IMR-90 (cell line): ENCODE measurements at regions not wholly inside any gene's neighbourhood (a gene's known extent, or its start where the extent isn't known, plus 50 kb on each side); places are given as distances from the start of the nearest gene placed in this dataset.

Source experiments
- ATAC-seq: fragments of 200-7000 bp; cut with Tn5 transposase; 2 replicates; pipeline ENCODE4 v1.9.1; 2020; ENCODE audit warnings: low read depth, mild to moderate bottlenecking, moderate library complexity
- BruUV-seq: library from RNA; stranded (reverse); fragments of 400-500 nt; replicated peaks from 2 replicates; lab custom pipeline; 2021; lab: Mats Ljungman, UMichigan
- CTCF ChIA-PET: fragments of 300-600 bp; formaldehyde crosslinking; extraction: SDS; loops from one replicate; lab custom pipeline; 2021; ENCODE audit warnings: antibody characterized with exemption; lab: Yijun Ruan, JAX
- POLR2A ChIA-PET: fragments of 300-600 bp; sonication (Branson Sonifier 250); formaldehyde crosslinking; loops from one replicate; lab custom pipeline; 2022; ENCODE audit warnings: antibody characterized with exemption; ENCODE audit not compliant: unreplicated experiment; lab: Charles Lee
- DNase-seq: peaks from one replicate; pipeline ENCODE4 v3.0.0; 2013
- H2AFZ ChIP-seq: replicated peaks from 2 replicates; pipeline ENCODE3; 2013; ENCODE audit warnings: low read length, mild to moderate bottlenecking; ENCODE audit not compliant: poor library complexity
- H2AK5ac ChIP-seq: 2 replicates; pipeline ENCODE4 v1.6.1; 2013; ENCODE audit warnings: low read depth, low read length, inconsistent platforms
- H2AK9ac ChIP-seq: replicated peaks from 2 replicates; pipeline ENCODE3; 2013; ENCODE audit warnings: mild to moderate bottlenecking, low read depth, low read length, moderate library complexity; ENCODE audit not compliant: poor library complexity
- H2BK120ac ChIP-seq: 2 replicates; pipeline ENCODE4 v1.6.1; 2013; ENCODE audit warnings: low read depth, low read length, inconsistent platforms
- H2BK15ac ChIP-seq: 3 replicates; pipeline ENCODE4 v1.6.1; 2013; ENCODE audit warnings: low read depth, low read length, inconsistent platforms
- H2BK20ac ChIP-seq: 2 replicates; pipeline ENCODE4 v1.6.1; 2013; ENCODE audit warnings: low read depth, mild to moderate bottlenecking, inconsistent platforms, low read length, moderate library complexity
- H2BK5ac ChIP-seq: 2 replicates; pipeline ENCODE4 v1.6.1; 2013; ENCODE audit warnings: mild to moderate bottlenecking, low read depth, low read length, inconsistent platforms; ENCODE audit not compliant: poor library complexity, severe bottlenecking
- H3K14ac ChIP-seq: replicated peaks from 2 replicates; pipeline ENCODE4 v1.6.1; 2013; ENCODE audit warnings: low read depth, low read length, inconsistent platforms
- H3K18ac ChIP-seq: 2 replicates; pipeline ENCODE4 v1.6.1; 2013; ENCODE audit warnings: low read depth, low read length, control low read depth
- H3K23ac ChIP-seq: 2 replicates; pipeline ENCODE4 v1.6.1; 2013; ENCODE audit warnings: low read depth, low read length, inconsistent platforms
- H3K27ac ChIP-seq: 2 replicates; pipeline ENCODE4 v1.5.1; 2013; ENCODE audit warnings: mild to moderate bottlenecking, control low read depth, low read length; ENCODE audit not compliant: insufficient read depth
- H3K27me3 ChIP-seq: 2 replicates; pipeline ENCODE4 v1.6.1; 2013; ENCODE audit warnings: low read length; ENCODE audit not compliant: control insufficient read depth, insufficient read depth
- H3K36me3 ChIP-seq: 2 replicates; pipeline ENCODE4 v1.6.1; 2013; ENCODE audit warnings: low read length, mixed read lengths; ENCODE audit not compliant: control insufficient read depth, insufficient read depth
- H3K4ac ChIP-seq: 2 replicates; pipeline ENCODE4 v1.6.1; 2013; ENCODE audit warnings: low read depth, low read length, inconsistent platforms
- H3K4me1 ChIP-seq: 2 replicates; pipeline ENCODE4 v1.6.1; 2013; ENCODE audit warnings: low read length, mixed read lengths; ENCODE audit not compliant: control insufficient read depth, insufficient read depth
- H3K4me2 ChIP-seq: 2 replicates; pipeline ENCODE4 v1.6.1; 2013; ENCODE audit warnings: low read depth, mild to moderate bottlenecking, control low read depth, low read length, moderate library complexity
- H3K4me3 ChIP-seq: 2 replicates; pipeline ENCODE4 v1.5.1; 2013; ENCODE audit warnings: low read depth, mild to moderate bottlenecking, control low read depth, low read length, moderate library complexity; ENCODE audit not compliant: insufficient read depth
- H3K56ac ChIP-seq: 2 replicates; pipeline ENCODE4 v1.6.1; 2013; ENCODE audit warnings: low read length, inconsistent platforms; ENCODE audit not compliant: insufficient read depth; ENCODE audit errors: extremely low read depth
- H3K79me1 ChIP-seq, 2 experiments: 2 replicates each; pipeline ENCODE4 v1.6.1; 2013; ENCODE audit warnings: low read length in 2 of 2, inconsistent platforms in 1 of 2, low read depth in 1 of 2
- H3K9ac ChIP-seq: 2 replicates; pipeline ENCODE4 v1.6.1; 2013; ENCODE audit warnings: low read depth, low read length, control low read depth
- H3K9me1 ChIP-seq: 2 replicates; pipeline ENCODE4 v1.6.1; 2013; ENCODE audit warnings: low read length, inconsistent platforms; ENCODE audit not compliant: insufficient read depth
- H3K9me3 ChIP-seq: 2 replicates; pipeline ENCODE4 v1.6.1; 2013; ENCODE audit warnings: low read length; ENCODE audit not compliant: control insufficient read depth, insufficient read depth
- H4K20me1 ChIP-seq: 2 replicates; pipeline ENCODE4 v1.6.1; 2013; ENCODE audit warnings: low read length, inconsistent platforms; ENCODE audit not compliant: insufficient read depth
- H4K5ac ChIP-seq: 2 replicates; pipeline ENCODE4 v1.6.1; 2013; ENCODE audit warnings: mild to moderate bottlenecking, low read depth, low read length, control low read depth
- H4K8ac ChIP-seq, 2 experiments: 2 replicates each; pipeline ENCODE4 v1.6.1; 2013; ENCODE audit warnings: low read depth in 2 of 2, low read length in 2 of 2, control low read depth in 1 of 2, inconsistent platforms in 1 of 2
- H4K91ac ChIP-seq: 2 replicates; pipeline ENCODE4 v1.6.1; 2013; ENCODE audit warnings: low read depth, low read length, inconsistent platforms; ENCODE audit not compliant: insufficient read depth
- CEBPB ChIP-seq: IDR thresholded peaks from 2 replicates; pipeline ENCODE4 v1.6.1; 2012; ENCODE audit warnings: low read depth, low read length, improper control_type of control experiment
- CHD1 ChIP-seq: IDR thresholded peaks from 2 replicates; pipeline ENCODE4 v1.6.1; 2012; ENCODE audit warnings: low read depth, low read length, improper control_type of control experiment
- FOS ChIP-seq: fragments of 150-350 bp; IDR thresholded peaks from 2 replicates; pipeline ENCODE4 v1.6.1; 2016; ENCODE audit warnings: low read depth, low read length
- MAFK ChIP-seq: IDR thresholded peaks from 2 replicates; pipeline ENCODE4 v1.6.1; 2012; ENCODE audit warnings: low read depth, low read length, improper control_type of control experiment
- MXI1 ChIP-seq: IDR thresholded peaks from 2 replicates; pipeline ENCODE4 v1.6.1; 2012; ENCODE audit warnings: low read depth, mild to moderate bottlenecking, low read length, moderate library complexity, borderline replicate concordance
- NFE2L2 ChIP-seq: fragments of 150-350 bp; IDR thresholded peaks from 2 replicates; pipeline ENCODE4 v1.6.1; 2016; ENCODE audit warnings: low read depth, mild to moderate bottlenecking, low read length
- POLR2A ChIP-seq: IDR thresholded peaks from 2 replicates; pipeline ENCODE4 v1.6.1; 2012; ENCODE audit warnings: mild to moderate bottlenecking, low read depth, low read length
- RCOR1 ChIP-seq: IDR thresholded peaks from 2 replicates; pipeline ENCODE4 v1.6.1; 2012; ENCODE audit warnings: mild to moderate bottlenecking, low read length, improper control_type of control experiment; ENCODE audit not compliant: insufficient replicate concordance
- SMC3 ChIP-seq: fragments of 150-350 bp; IDR thresholded peaks from 2 replicates; pipeline ENCODE4 v1.6.1; 2016; ENCODE audit warnings: low read depth, mild to moderate bottlenecking, antibody characterized with exemption, low read length, moderate library complexity
- WGBS, 2 experiments: methylation state at CpG; one replicate each; pipeline versions ENCODE4 v1.1.5 to v1.1.7; 2013; ENCODE audit warnings: missing lambda C conversion rate in 2 of 2; ENCODE audit not compliant: insufficient read length in 1 of 2; ENCODE audit errors: extremely low coverage in 2 of 2; 5-methylcytosine and 5-hydroxymethylcytosine counted together
- dilution Hi-C: fragments of 300-500 bp; cut with HindIII; formaldehyde crosslinking; loops from one replicate; pipeline ENCODE4 v1.14.3; 2018; ENCODE audit warnings: low sequenced_read_pairs; ENCODE audit not compliant: unreplicated experiment
- in situ Hi-C: fragments of 300-500 bp; cut with MboI; formaldehyde crosslinking; loops from 3 replicates; pipeline ENCODE4 v1.14.3; 2019; ENCODE audit warnings: low sequenced_read_pairs, inconsistent platforms, mixed read lengths
- intact Hi-C: fragments of 100-400 bp; cut with micrococcal nuclease; formaldehyde crosslinking; loops from 2 replicates; pipeline ENCODE4 v1.10.0; 2022
- TF ChIP-seq, protein P1 (sequence below): conservative IDR thresholded peaks from 2 replicates; pipeline ENCODE4 v1.5.1; 2012; ENCODE audit warnings: mild to moderate bottlenecking, low read depth, low read length, improper control_type of control experiment
- TF ChIP-seq, protein P2 (sequence below): fragments of 150-350 bp; IDR thresholded peaks from 2 replicates; pipeline ENCODE4 v1.6.1; 2017; ENCODE audit warnings: mild to moderate bottlenecking, antibody characterized with exemption, low read length, low read depth

DNA sequence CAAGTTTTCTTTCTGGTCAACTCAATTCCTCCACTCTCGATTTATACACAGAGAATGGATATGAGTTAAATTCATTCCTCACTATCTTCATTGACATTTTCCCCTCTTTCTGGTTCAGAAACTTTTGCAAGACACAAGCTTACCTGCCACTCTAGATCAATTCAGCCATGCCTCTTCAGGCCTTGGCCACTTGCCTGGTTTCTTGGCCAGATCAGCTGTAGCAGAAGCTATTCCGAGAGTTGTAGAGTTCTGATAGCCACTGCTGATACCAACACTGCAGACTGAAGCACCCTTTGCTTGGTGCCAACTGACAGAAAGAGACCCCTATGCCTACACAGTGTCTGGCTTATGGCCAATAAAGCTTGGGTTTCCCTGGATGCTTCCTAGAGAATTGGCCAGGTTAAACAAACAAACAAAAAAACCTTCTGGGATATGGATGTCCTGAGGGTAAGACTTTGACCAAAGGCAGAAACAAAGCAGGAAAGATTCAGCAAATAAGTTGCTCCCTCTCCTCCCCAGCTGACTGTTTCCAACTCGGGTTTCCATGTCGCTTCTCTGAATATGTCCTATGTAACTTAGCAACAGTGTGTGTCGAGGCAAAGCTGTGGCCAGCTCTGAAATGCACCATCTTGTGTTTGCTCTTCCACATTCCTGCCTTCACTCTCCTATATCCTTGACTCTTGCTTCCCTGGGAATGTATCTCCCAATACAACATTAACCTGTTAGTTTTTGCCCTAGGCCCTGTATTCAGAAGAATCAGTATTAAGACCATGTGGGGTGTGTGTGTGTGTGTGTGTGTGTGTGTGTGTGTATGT, 521.6 kb downstream of the EPHA3 start:
- Histone ChIP-seq H3K4me2 (no peak overlapping the region), H3K56ac (no peak overlapping the region), H4K5ac (no peak overlapping the region), H3K36me3 (no peaks in the 10 kb centered on the region), H2AK5ac (no peak overlapping the region), H3K27me3 (no peaks in the 10 kb centered on the region), H2BK20ac (no peak overlapping the region), H2AFZ (no peak overlapping the region), H4K91ac (no peak overlapping the region), H3K14ac (no peak overlapping the region; the same call in 1 of the 2 replicates), H2BK120ac (no peak overlapping the region), H2AK9ac (no peak overlapping the region), H3K79me1 (no peaks in the 10 kb centered on the region), H3K18ac (no peak overlapping the region), H4K20me1 (no peaks in the 10 kb centered on the region), H2BK5ac (no peak overlapping the region), H2BK15ac (no peak overlapping the region), H3K4ac (no peak overlapping the region), H3K27ac (no peak overlapping the region), H3K9me3 (no peaks in the 10 kb centered on the region), H3K9ac (no peak overlapping the region), H3K9me1 (no peaks in the 10 kb centered on the region), H4K8ac (no peak overlapping the region), H3K23ac (no peak overlapping the region), H3K4me1 (no peaks in the 10 kb centered on the region), H3K4me3 (no peak overlapping the region)
- dilution Hi-C loops = no loop called here
- in situ Hi-C loops = no loop called here
- CTCF ChIA-PET = no interaction called here
- ATAC-seq = no peak
- TF ChIP-seq MAFK (no peak), CHD1 (no peak), NFE2L2 (no peak), SMC3 (no peak), RCOR1 (no peak), CEBPB (no peak), POLR2A (no peak), FOS (no peak), MXI1 (no peak)
- TF ChIP-seq, protein P1, sequence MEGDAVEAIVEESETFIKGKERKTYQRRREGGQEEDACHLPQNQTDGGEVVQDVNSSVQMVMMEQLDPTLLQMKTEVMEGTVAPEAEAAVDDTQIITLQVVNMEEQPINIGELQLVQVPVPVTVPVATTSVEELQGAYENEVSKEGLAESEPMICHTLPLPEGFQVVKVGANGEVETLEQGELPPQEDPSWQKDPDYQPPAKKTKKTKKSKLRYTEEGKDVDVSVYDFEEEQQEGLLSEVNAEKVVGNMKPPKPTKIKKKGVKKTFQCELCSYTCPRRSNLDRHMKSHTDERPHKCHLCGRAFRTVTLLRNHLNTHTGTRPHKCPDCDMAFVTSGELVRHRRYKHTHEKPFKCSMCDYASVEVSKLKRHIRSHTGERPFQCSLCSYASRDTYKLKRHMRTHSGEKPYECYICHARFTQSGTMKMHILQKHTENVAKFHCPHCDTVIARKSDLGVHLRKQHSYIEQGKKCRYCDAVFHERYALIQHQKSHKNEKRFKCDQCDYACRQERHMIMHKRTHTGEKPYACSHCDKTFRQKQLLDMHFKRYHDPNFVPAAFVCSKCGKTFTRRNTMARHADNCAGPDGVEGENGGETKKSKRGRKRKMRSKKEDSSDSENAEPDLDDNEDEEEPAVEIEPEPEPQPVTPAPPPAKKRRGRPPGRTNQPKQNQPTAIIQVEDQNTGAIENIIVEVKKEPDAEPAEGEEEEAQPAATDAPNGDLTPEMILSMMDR = no peak
- TF ChIP-seq, protein P2, sequence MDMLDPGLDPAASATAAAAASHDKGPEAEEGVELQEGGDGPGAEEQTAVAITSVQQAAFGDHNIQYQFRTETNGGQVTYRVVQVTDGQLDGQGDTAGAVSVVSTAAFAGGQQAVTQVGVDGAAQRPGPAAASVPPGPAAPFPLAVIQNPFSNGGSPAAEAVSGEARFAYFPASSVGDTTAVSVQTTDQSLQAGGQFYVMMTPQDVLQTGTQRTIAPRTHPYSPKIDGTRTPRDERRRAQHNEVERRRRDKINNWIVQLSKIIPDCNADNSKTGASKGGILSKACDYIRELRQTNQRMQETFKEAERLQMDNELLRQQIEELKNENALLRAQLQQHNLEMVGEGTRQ = no peak
- intact Hi-C loops = no loop called here
- no TSS peak for BruUV-seq
- POLR2A ChIA-PET = no interaction called here
- 83% methylated on average over 1 of the region's 5 CpGs; no CpG with 5 or more reads in 1 of the 2 experiments for WGBS, 2 experiments
- DNase-seq = no peak
